BLaER1 (cell line): ENCODE measurements at regions not wholly inside any gene's neighbourhood (a gene's known extent, or its start where the extent isn't known, plus 50 kb on each side); places are given as distances from the start of the nearest gene placed in this dataset.
A peak's percentile ranks its signal among the peaks of the same experiment; 100 is the strongest.

ENCODE experiments used
- H3K27ac ChIP-seq: shearing (Covaris generic); formaldehyde crosslinking; 2 replicates; pipeline ENCODE4 v1.8.1; 2022
- H3K27me3 ChIP-seq: shearing (Covaris generic); formaldehyde crosslinking; 2 replicates; pipeline ENCODE4 v1.8.1; 2022
- H3K36me3 ChIP-seq: shearing (Covaris generic); formaldehyde crosslinking; 2 replicates; pipeline ENCODE4 v1.8.1; 2022
- H3K4me1 ChIP-seq: shearing (Covaris generic); formaldehyde crosslinking; 2 replicates; pipeline ENCODE4 v1.8.1; 2022
- H3K4me2 ChIP-seq: shearing (Covaris generic); formaldehyde crosslinking; 2 replicates; pipeline ENCODE4 v1.8.1; 2022
- H3K4me3 ChIP-seq: shearing (Covaris generic); formaldehyde crosslinking; 2 replicates; pipeline ENCODE4 v1.8.1; 2022
- H3K9ac ChIP-seq: shearing (Covaris generic); formaldehyde crosslinking; 2 replicates; pipeline ENCODE4 v1.8.1; 2022
- H3K9me3 ChIP-seq: shearing (Covaris generic); formaldehyde crosslinking; 2 replicates; pipeline ENCODE4 v1.8.1; 2022
- H4K20me1 ChIP-seq: shearing (Covaris generic); formaldehyde crosslinking; 2 replicates; pipeline ENCODE4 v1.8.1; 2022
- Cebpa-rat ChIP-seq: shearing (Covaris generic); IDR thresholded peaks from 2 replicates; pipeline ENCODE4 v1.8.1; 2022

- H3K9me3 ChIP-seq, result peaks cover 19% of the 10 kb centered on the region
- no peak overlapping the region for H3K9ac ChIP-seq
- TF ChIP-seq Cebpa-rat, result no peak
- H3K4me3 ChIP-seq, result no peak overlapping the region
- no peaks in the 10 kb centered on the region for H3K27me3 ChIP-seq
- no peak overlapping the region for H3K4me2 ChIP-seq
- H4K20me1 ChIP-seq, result no peaks in the 10 kb centered on the region
- H3K27ac ChIP-seq, result no peak overlapping the region
- H3K36me3 ChIP-seq, result no peaks in the 10 kb centered on the region
- peaks cover 9% of the 10 kb centered on the region; the same call in 1 of the 2 replicates for H3K4me1 ChIP-seq
These were observed 621.9 kb downstream of the LRRIQ3 start for GRCh38 chr1:73576083-73576482.

GRCh38 chr1:73564294-73564693 is 633.7 kb downstream of the LRRIQ3 start:
- Histone ChIP-seq H3K4me2 (no peak overlapping the region), H3K4me1 (no peaks in the 10 kb centered on the region), H3K27ac (no peak overlapping the region), H3K9ac (no peak overlapping the region), H3K36me3 (no peaks in the 10 kb centered on the region), H3K9me3 (peaks cover 2% of the 10 kb centered on the region), H4K20me1 (no peaks in the 10 kb centered on the region), H3K27me3 (no peaks in the 10 kb centered on the region), H3K4me3 (no peak overlapping the region)
- no peak for TF ChIP-seq Cebpa-rat

DNA sequence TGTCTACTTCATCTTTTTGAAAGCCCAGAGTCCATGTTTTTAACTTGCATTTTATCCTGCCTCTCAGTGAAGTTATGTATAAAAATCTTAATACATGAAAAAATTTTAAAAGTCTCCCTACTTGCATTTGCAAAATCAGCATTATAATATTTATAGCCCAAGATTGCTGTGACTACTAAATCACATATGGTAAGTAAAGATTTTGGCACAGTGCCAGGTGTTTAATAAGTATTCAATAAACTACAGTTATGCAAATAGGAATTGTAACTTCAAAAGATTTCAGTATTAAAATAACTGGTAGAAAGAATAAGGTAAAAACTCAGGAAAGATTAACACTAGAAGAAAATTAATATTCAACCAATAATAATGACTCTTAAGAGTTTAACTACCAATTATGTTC is 641.7 kb downstream of the LRRIQ3 start:
- Histone ChIP-seq H3K9me3 (peaks cover 17% of the 10 kb centered on the region), H3K27ac (no peak overlapping the region), H3K9ac (no peak overlapping the region), H3K27me3 (no peaks in the 10 kb centered on the region), H3K36me3 (0 out of 2 replicates have a peak, but pooled peaks cover 3% of the 10 kb centered on the region), H3K4me1 (no peaks in the 10 kb centered on the region), H3K4me3 (no peak overlapping the region), H3K4me2 (no peak overlapping the region), H4K20me1 (no peaks in the 10 kb centered on the region)
- TF ChIP-seq Cebpa-rat, result no peak

DNA sequence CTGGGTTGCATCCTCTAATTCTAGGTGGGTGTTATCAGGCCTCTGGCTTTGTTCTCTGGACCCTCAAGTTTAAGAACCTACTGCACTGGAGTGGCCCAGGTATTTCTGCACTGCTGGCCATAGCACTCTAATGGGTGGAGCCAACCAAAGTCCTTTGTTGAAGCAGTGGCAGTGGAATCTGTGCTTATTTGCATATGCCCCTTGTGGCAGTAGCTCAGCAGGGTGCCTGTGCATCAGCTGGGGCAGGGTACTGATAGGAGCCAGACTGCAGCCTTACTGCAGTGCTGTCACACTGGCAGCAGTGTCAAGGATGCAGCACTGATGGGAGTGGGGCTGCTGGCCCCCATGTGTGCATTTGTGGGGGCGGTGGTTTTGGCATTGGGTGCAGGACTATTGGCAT is 660.6 kb downstream of the LRRIQ3 start:
- no peak for TF ChIP-seq Cebpa-rat
- H3K4me1 ChIP-seq, result no peaks in the 10 kb centered on the region
- no peak overlapping the region for H3K4me3 ChIP-seq
- no peak overlapping the region for H3K9ac ChIP-seq
- no peaks in the 10 kb centered on the region for H3K9me3 ChIP-seq
- H3K36me3 ChIP-seq, result no peaks in the 10 kb centered on the region
- H3K4me2 ChIP-seq, result no peak overlapping the region
- H4K20me1 ChIP-seq, result no peaks in the 10 kb centered on the region
- no peaks in the 10 kb centered on the region for H3K27me3 ChIP-seq
- H3K27ac ChIP-seq, result no peak overlapping the region

DNA sequence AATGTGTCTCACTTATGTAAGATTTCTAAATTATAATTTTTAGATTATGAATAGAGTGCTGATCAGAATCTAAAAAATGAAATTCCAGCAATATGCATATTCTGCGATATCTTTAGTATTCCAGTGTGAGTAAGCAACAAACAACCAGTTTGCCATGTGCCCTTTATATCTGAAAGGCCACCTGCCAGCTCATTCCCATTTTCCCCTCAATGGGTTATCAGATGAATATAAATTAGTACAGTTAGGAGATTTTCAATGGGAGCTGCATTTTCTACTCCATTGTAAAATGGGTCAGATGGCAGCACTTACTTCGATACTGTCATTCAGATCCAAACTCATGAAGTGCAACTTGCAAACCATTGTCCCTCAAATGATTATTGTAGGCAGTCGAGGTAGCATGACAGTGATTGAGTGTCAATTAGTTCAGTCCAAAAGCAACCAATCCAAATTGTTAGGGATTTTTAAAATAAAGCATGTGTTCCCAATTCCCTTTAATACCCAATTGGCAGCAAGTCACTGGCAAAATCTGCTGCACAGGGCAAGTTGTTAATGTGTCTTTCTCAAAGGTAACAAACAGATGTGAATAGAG is 680.3 kb downstream of the LRRIQ3 start:
- no peaks in the 10 kb centered on the region for H4K20me1 ChIP-seq

GRCh38 chr1:73516451-73516850 is 681.5 kb downstream of the LRRIQ3 start:
- H3K4me1 ChIP-seq, result no peaks in the 10 kb centered on the region
- no peaks in the 10 kb centered on the region for H3K27me3 ChIP-seq
- H4K20me1 ChIP-seq, result no peaks in the 10 kb centered on the region
- no peaks in the 10 kb centered on the region for H3K9me3 ChIP-seq
- TF ChIP-seq Cebpa-rat, result no peak
- H3K36me3 ChIP-seq, result no peaks in the 10 kb centered on the region
- H3K27ac ChIP-seq, result no peak overlapping the region
- H3K4me2 ChIP-seq, result no peak overlapping the region
- no peak overlapping the region for H3K4me3 ChIP-seq
- no peak overlapping the region for H3K9ac ChIP-seq

More for the DNA sequence above, 680.3 kb downstream of the LRRIQ3 start:
- no peak overlapping the region for H3K9ac ChIP-seq
- no peak overlapping the region for H3K4me2 ChIP-seq
- no peaks in the 10 kb centered on the region for H3K9me3 ChIP-seq
- no peaks in the 10 kb centered on the region for H3K27me3 ChIP-seq
- H3K27ac ChIP-seq, result no peak overlapping the region
- H3K4me3 ChIP-seq, result no peak overlapping the region
- no peak for TF ChIP-seq Cebpa-rat
- no peaks in the 10 kb centered on the region for H3K36me3 ChIP-seq
- H3K4me1 ChIP-seq, result no peaks in the 10 kb centered on the region

- Histone ChIP-seq H3K4me1 (no peaks in the 10 kb centered on the region), H3K36me3 (no peaks in the 10 kb centered on the region), H3K27ac (no peak overlapping the region), H3K27me3 (no peaks in the 10 kb centered on the region), H3K9me3 (no peaks in the 10 kb centered on the region), H3K9ac (no peak overlapping the region), H3K4me3 (no peak overlapping the region), H4K20me1 (no peaks in the 10 kb centered on the region), H3K4me2 (no peak overlapping the region)
- TF ChIP-seq Cebpa-rat, result no peak
These were observed 686.9 kb downstream of the LRRIQ3 start for GRCh38 chr1:73511038-73511437.

GRCh38 chr1:73500154-73500553 is 697.8 kb downstream of the LRRIQ3 start:
- Histone ChIP-seq H3K4me3 (no peak overlapping the region), H4K20me1 (no peaks in the 10 kb centered on the region), H3K4me1 (no peaks in the 10 kb centered on the region), H3K27me3 (no peaks in the 10 kb centered on the region), H3K27ac (no peak overlapping the region), H3K4me2 (no peak overlapping the region), H3K9me3 (no peaks in the 10 kb centered on the region), H3K9ac (no peak overlapping the region), H3K36me3 (no peaks in the 10 kb centered on the region)
- no peak for TF ChIP-seq Cebpa-rat

DNA sequence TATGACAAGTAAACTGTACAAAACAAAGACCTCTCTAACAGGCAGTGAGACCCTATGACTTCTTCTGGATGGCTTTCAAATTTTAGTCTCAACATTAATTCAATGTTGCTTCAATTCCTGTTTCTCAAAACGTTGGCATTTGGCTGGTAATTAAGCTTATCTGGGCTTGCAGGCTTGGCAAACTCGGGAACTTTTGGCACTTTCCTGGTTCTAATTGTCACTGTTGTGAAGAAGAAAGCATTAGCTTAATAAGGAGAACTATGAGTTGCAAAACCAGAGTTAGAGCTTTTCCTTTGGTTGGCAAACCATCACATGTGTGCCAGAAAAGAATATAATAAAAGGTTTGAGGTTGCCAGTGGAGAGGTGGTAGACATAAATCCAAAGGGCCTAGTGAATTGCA is 698.3 kb downstream of the LRRIQ3 start:
- no peaks in the 10 kb centered on the region for H4K20me1 ChIP-seq
- H3K27me3 ChIP-seq, result no peaks in the 10 kb centered on the region
- no peaks in the 10 kb centered on the region for H3K4me1 ChIP-seq
- no peak overlapping the region for H3K4me2 ChIP-seq
- H3K9ac ChIP-seq, result no peak overlapping the region
- no peak overlapping the region for H3K4me3 ChIP-seq
- no peak overlapping the region for H3K27ac ChIP-seq
- no peaks in the 10 kb centered on the region for H3K9me3 ChIP-seq
- TF ChIP-seq Cebpa-rat, result no peak
- no peaks in the 10 kb centered on the region for H3K36me3 ChIP-seq

DNA sequence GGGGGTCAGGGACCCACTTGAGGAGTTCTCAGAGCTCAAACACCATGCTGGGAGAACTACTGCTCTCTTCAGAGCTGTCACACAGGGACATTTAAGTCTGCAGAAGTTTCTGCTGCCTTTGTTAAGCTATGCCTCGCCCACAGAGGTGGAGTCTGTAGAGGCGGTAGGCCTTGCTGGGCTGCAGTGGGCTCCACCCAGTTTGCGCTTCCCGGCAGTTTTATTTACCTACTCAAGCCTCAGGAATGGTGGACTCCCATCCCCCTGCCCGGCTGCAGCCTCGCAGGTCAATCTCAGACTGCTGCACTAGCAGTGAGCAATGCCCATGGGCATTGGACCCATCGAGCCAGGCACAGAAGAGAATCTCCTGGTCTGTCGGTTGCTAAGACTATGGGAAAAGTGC is 706.4 kb downstream of the LRRIQ3 start:
- Histone ChIP-seq H3K27me3 (no peaks in the 10 kb centered on the region), H3K4me1 (no peaks in the 10 kb centered on the region), H4K20me1 (no peaks in the 10 kb centered on the region), H3K9ac (no peak overlapping the region), H3K27ac (no peak overlapping the region), H3K4me2 (no peak overlapping the region), H3K9me3 (peaks cover 5% of the 10 kb centered on the region; the same call in 1 of the 2 replicates), H3K36me3 (no peaks in the 10 kb centered on the region), H3K4me3 (no peak overlapping the region)
- TF ChIP-seq Cebpa-rat, result no peak

DNA sequence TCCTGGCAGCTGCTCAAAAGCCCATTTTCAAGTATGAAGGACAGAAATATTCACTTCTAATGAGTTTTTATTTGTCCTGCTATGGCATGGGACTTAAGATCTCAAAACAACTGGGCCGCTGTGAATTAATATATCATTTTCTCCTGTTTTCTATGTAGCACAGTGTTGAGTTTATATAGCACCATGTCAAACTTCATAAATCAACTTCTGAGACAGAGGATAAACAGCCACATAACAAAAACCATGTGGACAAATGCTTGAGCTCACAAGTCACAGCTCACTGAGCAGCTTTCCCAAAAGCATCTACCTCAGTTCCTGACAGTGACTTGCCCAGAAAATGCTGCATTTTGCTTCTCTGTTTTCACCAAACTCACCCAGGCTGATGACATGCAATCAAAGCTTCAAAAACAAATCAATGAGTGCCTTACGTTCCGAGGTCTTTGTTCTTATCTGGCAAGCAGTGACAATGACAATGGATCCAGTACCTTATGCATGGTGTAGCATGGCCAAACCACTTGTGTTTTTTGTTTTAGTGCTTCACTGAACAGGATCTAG is 722.6 kb downstream of the LRRIQ3 start:
- Histone ChIP-seq H3K27ac (no peak overlapping the region), H3K36me3 (no peaks in the 10 kb centered on the region), H3K4me2 (peak overlapping the region; percentile 35), H3K4me3 (no peak overlapping the region), H3K27me3 (no peaks in the 10 kb centered on the region), H3K4me1 (peaks cover 19% of the 10 kb centered on the region), H3K9me3 (no peaks in the 10 kb centered on the region), H3K9ac (no peak overlapping the region), H4K20me1 (no peaks in the 10 kb centered on the region)
- TF ChIP-seq Cebpa-rat, result no peak
